ENCODE measurements at regions not wholly inside any gene's neighbourhood (a gene's known extent, or its start where the extent isn't known, plus 50 kb on each side); places are given as distances from the start of the nearest gene placed in this dataset.

DNA sequence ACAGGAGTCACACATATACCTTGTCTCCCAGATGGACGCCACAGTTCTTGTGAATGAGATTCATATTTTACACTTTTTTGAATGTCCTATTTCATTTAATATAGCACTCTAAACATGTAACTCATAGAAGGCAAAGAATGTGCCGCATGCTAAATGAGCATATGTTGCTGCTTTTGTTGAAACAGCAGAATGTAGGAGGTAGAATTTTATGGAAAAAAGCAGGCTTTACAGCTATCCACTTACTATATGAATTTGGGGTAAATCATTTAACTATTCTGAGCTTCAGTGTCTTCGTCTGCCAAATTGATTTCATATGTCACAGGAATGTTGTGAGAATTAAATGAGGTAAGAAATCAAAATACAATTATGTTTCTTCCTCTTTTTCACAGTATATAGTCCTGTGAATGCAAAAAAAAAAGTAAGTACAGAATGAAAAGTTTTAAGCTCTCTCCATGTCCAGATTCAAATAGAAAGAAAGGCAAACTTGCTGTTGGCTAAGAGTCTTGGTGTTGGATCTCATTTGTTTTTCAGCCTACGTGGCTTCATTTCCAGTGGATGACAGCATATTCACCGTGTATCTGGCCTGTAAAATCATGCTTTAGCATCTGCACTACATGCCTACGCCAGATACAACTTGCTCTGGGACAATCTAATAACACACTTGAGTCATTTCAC, 154.7 kb upstream of the CNTNAP5 start:
- TF ChIP-seq EP300 (IDR thresholded peaks at IDR 0.05): no peak
- TF ChIP-seq, protein P1, sequence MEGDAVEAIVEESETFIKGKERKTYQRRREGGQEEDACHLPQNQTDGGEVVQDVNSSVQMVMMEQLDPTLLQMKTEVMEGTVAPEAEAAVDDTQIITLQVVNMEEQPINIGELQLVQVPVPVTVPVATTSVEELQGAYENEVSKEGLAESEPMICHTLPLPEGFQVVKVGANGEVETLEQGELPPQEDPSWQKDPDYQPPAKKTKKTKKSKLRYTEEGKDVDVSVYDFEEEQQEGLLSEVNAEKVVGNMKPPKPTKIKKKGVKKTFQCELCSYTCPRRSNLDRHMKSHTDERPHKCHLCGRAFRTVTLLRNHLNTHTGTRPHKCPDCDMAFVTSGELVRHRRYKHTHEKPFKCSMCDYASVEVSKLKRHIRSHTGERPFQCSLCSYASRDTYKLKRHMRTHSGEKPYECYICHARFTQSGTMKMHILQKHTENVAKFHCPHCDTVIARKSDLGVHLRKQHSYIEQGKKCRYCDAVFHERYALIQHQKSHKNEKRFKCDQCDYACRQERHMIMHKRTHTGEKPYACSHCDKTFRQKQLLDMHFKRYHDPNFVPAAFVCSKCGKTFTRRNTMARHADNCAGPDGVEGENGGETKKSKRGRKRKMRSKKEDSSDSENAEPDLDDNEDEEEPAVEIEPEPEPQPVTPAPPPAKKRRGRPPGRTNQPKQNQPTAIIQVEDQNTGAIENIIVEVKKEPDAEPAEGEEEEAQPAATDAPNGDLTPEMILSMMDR (IDR thresholded peaks at IDR 0.05): no peak

All from tibial nerve (tissue), 4 donors.